H1 (cell line): ENCODE measurements at regions not wholly inside any gene's neighbourhood (a gene's known extent, or its start where the extent isn't known, plus 50 kb on each side); places are given as distances from the start of the nearest gene placed in this dataset.

Source experiments
- ATF2 ChIP-seq: IDR thresholded peaks from 2 replicates; pipeline ENCODE4 v1.6.1; 2012; ENCODE audit warnings: low read length, inconsistent platforms
- BRCA1 ChIP-seq: IDR thresholded peaks from 2 replicates; pipeline ENCODE4 v1.6.1; 2012; ENCODE audit warnings: low read depth, low read length, improper control_type of control experiment
- EP300 ChIP-seq, 2 experiments: IDR thresholded peaks; 1 replicate in 1 of 2; 2 replicates in 1 of 2; pipeline ENCODE4 v1.6.1; 2011 to 2012; ENCODE audit warnings: low read depth in 2 of 2, low read length in 2 of 2, mild to moderate bottlenecking in 2 of 2, borderline replicate concordance in 1 of 2, inconsistent platforms in 1 of 2, moderate library complexity in 1 of 2
- EZH2 ChIP-seq: fragments of 200-600 bp; sonication (generic); IDR thresholded peaks from 2 replicates; pipeline ENCODE4 v1.7.1; 2012; ENCODE audit warnings: low read depth, mild to moderate bottlenecking, moderate library complexity, low read length, inconsistent platforms; ENCODE audit not compliant: severe bottlenecking
- GABPA ChIP-seq: IDR thresholded peaks from 2 replicates; pipeline ENCODE4 v1.6.1; 2011; ENCODE audit warnings: mild to moderate bottlenecking, low read length, moderate library complexity, borderline replicate concordance; ENCODE audit not compliant: insufficient read depth
- KDM5A ChIP-seq: fragments of 200-600 bp; IDR thresholded peaks from 2 replicates; pipeline ENCODE4 v1.7.1; 2012; ENCODE audit warnings: mild to moderate bottlenecking, low read length, inconsistent platforms, mixed read lengths
- POLR2A ChIP-seq, 2 experiments: IDR thresholded peaks; 1 replicate in 1 of 2; 2 replicates in 1 of 2; pipeline ENCODE4 v1.6.1; 2011; ENCODE audit warnings: low read depth in 2 of 2, low read length in 2 of 2, mild to moderate bottlenecking in 2 of 2; ENCODE audit errors: control extremely low read depth in 1 of 2
- POLR2AphosphoS5 ChIP-seq: IDR thresholded peaks from 2 replicates; pipeline ENCODE4 v1.6.1; 2011; ENCODE audit warnings: low read depth, low read length
- POU5F1 ChIP-seq: IDR thresholded peaks from 2 replicates; pipeline ENCODE4 v1.6.1; 2011; ENCODE audit warnings: low read depth, mild to moderate bottlenecking, low read length, moderate library complexity
- RBBP5 ChIP-seq: IDR thresholded peaks from 2 replicates; pipeline ENCODE4 v1.7.1; 2012; ENCODE audit warnings: low read depth, mild to moderate bottlenecking, inconsistent platforms, low read length, moderate library complexity, borderline replicate concordance
- RFX5 ChIP-seq: IDR thresholded peaks from 2 replicates; pipeline ENCODE4 v1.6.1; 2011; ENCODE audit warnings: low read depth, low read length, improper control_type of control experiment, borderline replicate concordance
- ZNF274 ChIP-seq: IDR thresholded peaks from 2 replicates; pipeline ENCODE4 v1.7.0; 2012; ENCODE audit warnings: low read length, borderline replicate concordance; ENCODE audit errors: extremely low read depth
- TF ChIP-seq, protein P1 (sequence below), 3 experiments: IDR thresholded peaks; 1 replicate in 2 of 3; 2 replicates in 1 of 3; pipeline versions ENCODE4 v1.5.1 to v1.6.1; 2011; ENCODE audit warnings: low read length in 3 of 3, mild to moderate bottlenecking in 3 of 3, inconsistent platforms in 2 of 3, low read depth in 1 of 3, moderate library complexity in 1 of 3; ENCODE audit not compliant: insufficient read depth in 1 of 3; ENCODE audit errors: control extremely low read depth in 1 of 3

- TF ChIP-seq, protein P1, sequence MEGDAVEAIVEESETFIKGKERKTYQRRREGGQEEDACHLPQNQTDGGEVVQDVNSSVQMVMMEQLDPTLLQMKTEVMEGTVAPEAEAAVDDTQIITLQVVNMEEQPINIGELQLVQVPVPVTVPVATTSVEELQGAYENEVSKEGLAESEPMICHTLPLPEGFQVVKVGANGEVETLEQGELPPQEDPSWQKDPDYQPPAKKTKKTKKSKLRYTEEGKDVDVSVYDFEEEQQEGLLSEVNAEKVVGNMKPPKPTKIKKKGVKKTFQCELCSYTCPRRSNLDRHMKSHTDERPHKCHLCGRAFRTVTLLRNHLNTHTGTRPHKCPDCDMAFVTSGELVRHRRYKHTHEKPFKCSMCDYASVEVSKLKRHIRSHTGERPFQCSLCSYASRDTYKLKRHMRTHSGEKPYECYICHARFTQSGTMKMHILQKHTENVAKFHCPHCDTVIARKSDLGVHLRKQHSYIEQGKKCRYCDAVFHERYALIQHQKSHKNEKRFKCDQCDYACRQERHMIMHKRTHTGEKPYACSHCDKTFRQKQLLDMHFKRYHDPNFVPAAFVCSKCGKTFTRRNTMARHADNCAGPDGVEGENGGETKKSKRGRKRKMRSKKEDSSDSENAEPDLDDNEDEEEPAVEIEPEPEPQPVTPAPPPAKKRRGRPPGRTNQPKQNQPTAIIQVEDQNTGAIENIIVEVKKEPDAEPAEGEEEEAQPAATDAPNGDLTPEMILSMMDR (IDR thresholded peaks at IDR 0.05; ENCODE audit: control extremely low read depth in 1 of 3, insufficient read depth in 1 of 3, low read depth in 1 of 3, low read length in 3 of 3), result no peak
- TF ChIP-seq POU5F1 (no peak), ATF2 (no peak), POLR2A (IDR thresholded peaks at IDR 0.05; ENCODE audit: control extremely low read depth in 1 of 2, low read depth in 2 of 2, low read length in 2 of 2) (no peak), GABPA (no peak), KDM5A (no peak), POLR2AphosphoS5 (no peak), EP300 (IDR thresholded peaks at IDR 0.05; ENCODE audit: borderline replicate concordance in 1 of 2, low read depth in 2 of 2, low read length in 2 of 2) (no peak), BRCA1 (no peak), RFX5 (no peak), RBBP5 (no peak), ZNF274 (no peak), EZH2 (no peak)
Observed at GRCh38 chr14:87686746-87687145, 306.2 kb downstream of the GALC start.
